ENCODE measurements at regions not wholly inside any gene's neighbourhood (a gene's known extent, or its start where the extent isn't known, plus 50 kb on each side); places are given as distances from the start of the nearest gene placed in this dataset.
"Not testable (repeated sequence)": the region's sequence is repeated elsewhere in the genome, so short reads cannot be mapped to it uniquely, and the experiment has no call there.

DNA sequence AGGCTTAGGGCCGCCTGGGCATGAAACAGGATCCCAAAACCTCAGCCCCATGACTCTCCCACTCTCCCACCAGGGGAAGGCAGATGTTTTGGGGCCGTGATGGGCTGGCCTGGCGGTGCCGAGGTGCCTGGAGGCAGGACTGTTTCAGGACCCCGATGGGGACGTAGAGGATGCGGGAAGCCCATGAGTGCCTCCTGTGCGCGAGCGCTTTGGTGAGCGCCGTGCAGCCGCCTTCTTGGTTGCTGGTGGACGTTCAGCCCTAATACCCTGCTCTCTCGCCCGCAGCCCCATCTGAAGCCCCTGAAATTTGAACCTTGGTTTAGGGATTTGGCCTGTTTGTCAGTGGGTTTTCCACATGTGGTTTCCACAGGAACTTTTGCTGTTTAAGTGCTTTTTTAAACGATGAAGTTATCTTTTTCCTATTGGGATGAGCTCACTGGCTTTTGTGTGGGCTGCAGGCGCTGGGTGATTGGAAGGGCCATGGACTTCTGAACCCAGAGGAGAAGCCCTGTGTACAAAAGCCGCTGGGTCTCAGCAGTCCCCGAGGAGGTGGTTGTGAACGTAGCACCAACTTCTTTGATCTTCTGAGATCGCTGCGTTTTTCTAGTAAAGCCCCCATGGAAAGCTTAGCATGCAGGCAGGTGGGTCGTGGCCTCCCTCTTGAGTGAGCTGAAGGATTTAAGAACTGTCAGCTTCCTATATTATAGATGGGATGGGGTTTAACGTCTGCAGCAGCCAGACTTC lies 145.7 kb downstream of the NPIPB11 start:
- TF ChIP-seq CTCF, POLR2A (IDR thresholded peaks at IDR 0.05): not testable (repeated sequence)

Data from esophagus squamous epithelium (tissue), 4 donors.